DND-41 (cell line): ENCODE measurements at regions not wholly inside any gene's neighbourhood (a gene's known extent, or its start where the extent isn't known, plus 50 kb on each side); places are given as distances from the start of the nearest gene placed in this dataset.

Experiments
- EZH2 ChIP-seq: IDR thresholded peaks from 3 replicates; pipeline ENCODE4 v1.6.1; 2012; ENCODE audit warnings: borderline replicate concordance, low read depth, mild to moderate bottlenecking, moderate library complexity, low read length, inconsistent platforms; ENCODE audit not compliant: severe bottlenecking
- TF ChIP-seq, protein P1 (sequence below): IDR thresholded peaks from 2 replicates; pipeline ENCODE4 v1.5.1; 2012; ENCODE audit warnings: borderline replicate concordance, low read length, moderate library complexity, mild to moderate bottlenecking; ENCODE audit not compliant: poor library complexity, severe bottlenecking; ENCODE audit errors: extremely low read depth

DNA sequence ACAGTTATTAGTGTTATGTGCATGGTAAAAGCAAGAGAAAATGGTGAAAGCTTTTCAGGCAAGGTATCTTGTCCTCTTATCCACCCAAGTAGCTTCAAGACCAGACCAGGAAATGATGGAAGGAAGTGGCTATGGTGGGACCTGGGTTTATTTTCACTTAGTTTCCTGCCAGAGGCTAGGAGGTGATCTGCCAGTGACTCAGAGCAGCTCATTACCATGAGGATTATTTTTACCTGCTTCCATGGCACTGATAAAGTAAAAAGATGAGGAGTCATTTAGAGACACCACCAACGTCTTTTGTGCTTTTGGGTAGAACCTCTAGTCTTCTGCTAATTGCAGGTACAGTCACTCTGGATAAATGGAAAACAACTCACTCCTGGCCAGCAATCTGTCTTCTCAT is 339.9 kb upstream of the KIRREL3 start:
- TF ChIP-seq, protein P1, sequence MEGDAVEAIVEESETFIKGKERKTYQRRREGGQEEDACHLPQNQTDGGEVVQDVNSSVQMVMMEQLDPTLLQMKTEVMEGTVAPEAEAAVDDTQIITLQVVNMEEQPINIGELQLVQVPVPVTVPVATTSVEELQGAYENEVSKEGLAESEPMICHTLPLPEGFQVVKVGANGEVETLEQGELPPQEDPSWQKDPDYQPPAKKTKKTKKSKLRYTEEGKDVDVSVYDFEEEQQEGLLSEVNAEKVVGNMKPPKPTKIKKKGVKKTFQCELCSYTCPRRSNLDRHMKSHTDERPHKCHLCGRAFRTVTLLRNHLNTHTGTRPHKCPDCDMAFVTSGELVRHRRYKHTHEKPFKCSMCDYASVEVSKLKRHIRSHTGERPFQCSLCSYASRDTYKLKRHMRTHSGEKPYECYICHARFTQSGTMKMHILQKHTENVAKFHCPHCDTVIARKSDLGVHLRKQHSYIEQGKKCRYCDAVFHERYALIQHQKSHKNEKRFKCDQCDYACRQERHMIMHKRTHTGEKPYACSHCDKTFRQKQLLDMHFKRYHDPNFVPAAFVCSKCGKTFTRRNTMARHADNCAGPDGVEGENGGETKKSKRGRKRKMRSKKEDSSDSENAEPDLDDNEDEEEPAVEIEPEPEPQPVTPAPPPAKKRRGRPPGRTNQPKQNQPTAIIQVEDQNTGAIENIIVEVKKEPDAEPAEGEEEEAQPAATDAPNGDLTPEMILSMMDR = no peak
- TF ChIP-seq EZH2 = no peak
